ENCODE measurements at regions not wholly inside any gene's neighbourhood (a gene's known extent, or its start where the extent isn't known, plus 50 kb on each side); places are given as distances from the start of the nearest gene placed in this dataset.

DNA sequence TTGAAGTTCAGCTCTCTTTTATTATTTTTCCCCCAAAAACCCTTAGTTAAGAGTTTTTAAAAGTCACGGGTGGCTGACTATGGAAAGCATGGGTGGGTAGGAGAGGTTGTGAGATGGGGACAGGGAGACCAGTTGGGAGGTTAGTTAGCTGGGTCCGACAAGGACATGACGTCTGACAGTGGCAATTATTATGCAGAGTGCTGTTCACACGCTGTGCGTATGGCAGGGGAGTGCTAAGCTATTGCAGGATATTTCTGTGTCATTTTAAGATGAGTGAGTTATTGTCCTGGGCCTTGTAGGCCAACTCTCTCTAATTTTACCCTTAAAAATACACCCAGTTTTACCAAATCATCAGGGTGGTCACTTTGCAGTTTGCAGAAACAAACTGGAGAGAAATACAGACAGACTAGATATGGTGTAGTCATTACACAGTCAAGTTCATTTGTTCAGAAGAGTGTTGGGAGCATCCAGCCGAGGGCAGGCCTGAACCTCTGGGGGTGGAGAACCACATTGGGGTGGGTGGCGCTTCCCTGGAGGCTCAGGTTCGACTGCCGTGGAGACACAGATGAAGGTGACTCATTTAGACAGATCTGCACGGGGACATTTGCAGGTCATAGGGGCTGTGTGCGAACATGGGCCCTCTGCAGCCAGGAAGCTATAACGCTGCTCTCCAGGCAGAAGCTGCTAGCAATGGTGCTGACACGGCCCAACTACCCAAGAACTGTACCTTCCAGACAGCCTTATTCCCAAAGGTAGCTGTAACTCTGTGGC, 307.6 kb downstream of the QKI start:
- DNase-seq (ENCODE audit: low read depth in 2 of 2), result no peak

DNA sequence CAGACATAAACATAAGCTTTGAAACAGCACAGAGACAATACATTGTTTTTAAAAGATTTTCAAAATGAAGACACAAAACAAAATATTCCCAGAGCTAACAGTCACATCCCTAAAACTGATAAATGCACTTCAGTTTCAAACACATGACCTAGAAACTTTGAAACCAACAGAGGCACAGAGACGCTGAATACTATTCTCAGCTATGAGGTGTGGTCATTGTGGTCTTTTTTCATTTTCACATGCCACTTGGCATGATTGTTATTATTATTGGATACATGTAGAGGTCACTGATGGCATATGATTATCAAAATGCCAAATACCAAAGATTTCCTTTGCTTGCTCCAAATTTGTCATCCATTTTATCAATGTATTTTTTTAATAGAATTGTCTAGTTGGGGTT, 306.9 kb downstream of the QKI start:
- DNase-seq (ENCODE audit: low read depth in 2 of 2), result no peak

DNA sequence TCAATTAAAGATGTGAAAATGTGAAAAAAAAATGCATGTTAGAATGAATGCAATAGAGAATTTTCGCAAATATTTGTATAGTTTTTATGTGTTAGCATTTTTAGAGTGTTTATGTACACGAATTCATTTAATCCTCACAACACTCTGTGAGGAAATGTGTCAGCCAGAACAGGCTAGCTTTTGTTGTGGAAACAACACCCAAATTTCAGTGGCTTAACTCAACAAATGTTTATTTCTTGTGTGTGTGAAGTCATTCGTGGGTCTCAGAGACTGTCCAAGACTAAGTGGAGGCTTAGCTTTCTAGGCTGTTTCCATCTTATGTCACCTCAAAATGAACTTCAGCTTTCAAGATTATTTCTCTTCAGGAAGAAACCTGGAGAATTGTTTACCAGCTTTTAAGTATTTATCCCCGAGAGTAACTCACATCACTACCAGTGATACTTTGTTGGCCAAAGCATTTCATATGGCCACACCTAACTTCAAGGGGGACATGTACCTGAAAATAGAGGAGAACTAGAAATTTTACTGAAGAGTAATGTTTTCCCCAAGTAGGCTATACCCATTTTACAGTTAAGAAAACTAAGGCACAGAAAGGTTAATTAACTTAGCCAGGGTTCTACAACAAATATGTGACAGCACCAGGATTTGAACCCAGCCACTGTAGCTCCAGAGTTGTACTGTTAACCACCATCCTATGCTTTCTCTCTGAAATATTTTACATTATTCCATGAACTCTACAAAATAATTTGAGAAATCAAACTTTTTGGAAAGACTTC, 306.1 kb downstream of the QKI start:
- no peak for DNase-seq (ENCODE audit: low read depth in 2 of 2)

DNA sequence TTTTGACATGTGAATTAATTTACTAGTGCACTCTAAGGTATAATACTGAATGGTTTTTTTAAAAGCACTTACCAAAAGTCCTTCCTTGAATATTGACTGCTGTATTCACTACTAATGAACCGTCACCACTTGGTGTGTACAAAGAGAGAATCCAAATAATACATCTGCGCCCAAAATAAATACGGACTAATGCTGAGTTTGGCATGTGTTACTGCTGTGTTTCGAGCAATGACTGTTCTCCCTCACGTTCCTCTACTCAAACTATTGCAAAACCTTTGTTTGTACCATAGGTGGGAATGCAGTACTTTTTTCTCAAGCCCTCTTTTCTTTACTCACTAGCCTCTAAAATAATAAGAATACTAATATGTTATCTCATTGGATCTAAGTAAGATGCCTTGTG, 305.5 kb downstream of the QKI start:
- no peak for DNase-seq (ENCODE audit: low read depth in 2 of 2)

DNA sequence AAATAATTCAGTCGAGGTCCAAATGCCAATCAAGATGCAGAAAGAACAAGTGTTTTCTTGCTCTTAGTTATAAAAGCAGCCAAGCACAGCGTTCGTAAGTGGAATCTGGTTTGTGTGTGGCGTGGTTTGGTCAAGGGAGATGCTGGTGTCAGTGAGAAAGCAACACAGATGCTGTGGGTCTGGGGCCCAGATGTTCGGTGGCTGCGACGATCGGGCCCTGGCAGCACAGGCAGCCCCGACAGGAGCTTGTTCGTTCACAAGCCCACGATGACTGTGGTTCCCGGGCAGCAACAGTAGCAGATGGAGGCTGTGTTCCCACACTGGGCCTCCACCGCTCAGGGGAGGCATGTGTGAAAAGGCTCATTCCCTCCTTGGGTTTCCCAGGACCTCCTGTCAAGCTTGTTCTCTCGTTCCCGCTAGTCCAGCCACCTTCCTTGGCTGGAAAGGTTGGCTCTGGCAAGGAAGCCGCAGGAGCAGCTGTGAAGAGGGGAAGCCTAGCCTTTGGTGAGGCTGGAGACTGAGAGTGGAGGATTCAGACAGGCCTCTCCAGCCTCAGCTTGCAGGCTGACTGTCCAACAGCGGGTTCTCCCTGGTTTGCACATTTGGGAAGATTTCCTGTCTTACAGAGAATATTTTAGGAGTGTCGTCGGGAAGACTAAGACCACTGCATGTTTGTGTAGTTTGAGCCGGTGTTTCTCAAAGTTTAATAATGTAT, 304.7 kb downstream of the QKI start:
- DNase-seq (ENCODE audit: low read depth in 2 of 2), result no peak

DNA sequence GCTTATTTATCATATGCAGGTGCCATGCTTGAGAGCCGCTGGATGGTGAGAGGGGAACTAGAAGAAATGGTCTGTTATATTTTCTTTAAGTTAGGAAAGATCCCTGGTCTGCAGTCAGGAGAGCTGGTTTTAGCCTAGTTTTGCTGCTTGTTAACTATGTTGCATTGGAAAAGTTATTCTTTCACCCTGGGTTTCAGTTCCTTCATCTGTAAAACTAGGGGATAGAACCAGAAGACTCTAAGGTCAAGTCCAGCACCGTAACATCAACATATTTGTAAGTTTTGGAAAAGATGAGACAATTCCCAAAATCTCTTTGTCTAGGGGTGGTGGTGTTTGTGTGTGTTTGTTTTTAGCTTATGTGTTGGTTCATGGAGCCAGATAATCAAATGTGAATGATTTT, 304.0 kb downstream of the QKI start:
- no peak for DNase-seq (ENCODE audit: low read depth in 2 of 2)

DNA sequence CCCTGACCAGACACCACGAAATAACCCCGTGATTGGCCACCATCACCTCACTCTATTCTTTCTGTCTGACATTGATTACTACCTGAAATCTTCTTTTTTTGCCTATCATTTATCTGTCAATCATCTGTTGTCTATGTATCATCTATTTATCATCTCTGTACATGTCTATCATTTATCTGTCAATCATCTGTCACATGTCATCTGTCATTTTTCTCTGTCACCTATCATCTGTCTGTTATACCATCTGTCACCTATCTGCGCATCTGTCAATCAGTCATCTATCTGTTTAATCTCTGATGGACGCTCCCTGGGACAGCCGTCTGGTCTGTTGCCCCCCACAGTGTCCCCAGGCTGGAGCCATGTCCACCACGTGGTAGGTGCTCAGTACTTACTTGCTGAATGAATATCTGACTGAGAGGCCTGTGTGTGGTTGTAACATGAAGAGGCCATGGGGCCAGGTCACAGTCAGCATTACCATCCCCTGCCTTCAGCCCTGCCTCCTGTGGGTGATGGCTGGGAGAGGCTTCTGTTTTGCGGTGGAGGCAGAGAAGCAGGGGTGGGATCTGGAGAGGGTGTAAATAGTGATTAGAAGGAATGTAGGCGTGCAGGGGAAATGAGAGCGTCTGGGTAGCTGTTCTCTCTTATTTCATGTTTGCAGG, 302.7 kb downstream of the QKI start:
- no peak for DNase-seq (ENCODE audit: low read depth in 2 of 2)

DNA sequence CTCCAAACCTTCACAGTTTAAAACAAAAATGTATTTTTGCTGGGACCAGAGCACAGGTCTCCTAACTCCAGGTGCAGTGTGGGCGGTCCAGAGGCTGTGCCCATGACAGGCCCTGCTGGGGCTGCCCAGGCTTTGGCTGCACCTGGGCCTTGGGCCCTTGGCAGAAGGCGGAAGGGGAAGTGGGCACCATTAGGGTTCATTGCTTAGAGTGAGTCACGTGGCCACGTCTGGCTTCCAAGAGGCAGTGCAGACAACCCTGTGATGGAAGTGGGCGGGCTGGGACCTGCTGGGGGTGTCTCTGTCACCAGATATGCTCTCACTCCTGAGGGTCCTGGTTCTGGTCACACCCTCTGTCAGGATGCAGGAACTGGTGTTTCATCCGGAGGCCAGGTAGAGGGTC, 302.2 kb downstream of the QKI start:
- no peak for DNase-seq (ENCODE audit: low read depth in 2 of 2)

DNA sequence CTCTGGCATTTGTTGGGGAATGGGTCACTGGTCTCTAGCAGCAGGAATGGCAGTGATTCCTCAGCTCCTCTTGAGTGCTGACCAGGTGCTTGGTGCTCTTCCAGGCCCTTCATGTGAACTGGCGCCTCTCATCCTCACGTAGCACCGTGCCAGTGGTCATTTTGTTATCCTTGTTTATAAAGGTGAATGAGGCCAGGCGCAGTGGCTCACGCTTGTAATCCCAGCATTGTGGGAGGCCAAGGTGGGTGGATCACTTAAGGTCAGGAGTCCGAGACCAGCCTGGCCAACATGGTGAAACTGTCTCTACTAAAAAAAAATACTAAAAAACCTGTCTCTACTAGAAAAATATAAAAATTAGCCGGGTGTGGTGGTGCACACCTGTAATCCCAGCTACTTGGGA, 301.3 kb downstream of the QKI start:
- no peak for DNase-seq (ENCODE audit: low read depth in 2 of 2)

DNA sequence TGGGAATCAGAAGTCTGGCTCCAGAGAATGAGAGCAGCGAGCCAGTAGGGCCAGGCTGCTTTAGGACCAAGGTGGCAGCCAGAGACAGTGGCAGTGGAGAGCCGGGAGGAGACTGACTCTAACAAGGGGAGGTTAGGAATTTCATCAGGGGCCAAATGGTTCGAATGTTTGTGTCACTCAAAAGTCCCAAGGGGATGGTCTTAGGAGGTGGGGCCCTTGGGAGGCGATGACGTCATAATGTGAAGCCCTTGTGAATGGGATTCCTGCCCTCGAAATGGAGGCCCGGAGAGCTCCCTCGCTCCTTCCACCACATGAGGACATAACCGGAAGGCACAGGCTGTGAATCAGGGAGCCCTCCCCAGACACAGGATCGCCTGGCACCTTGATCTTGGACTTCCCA, 299.7 kb downstream of the QKI start:
- no peak for DNase-seq (ENCODE audit: low read depth in 2 of 2)

DNA sequence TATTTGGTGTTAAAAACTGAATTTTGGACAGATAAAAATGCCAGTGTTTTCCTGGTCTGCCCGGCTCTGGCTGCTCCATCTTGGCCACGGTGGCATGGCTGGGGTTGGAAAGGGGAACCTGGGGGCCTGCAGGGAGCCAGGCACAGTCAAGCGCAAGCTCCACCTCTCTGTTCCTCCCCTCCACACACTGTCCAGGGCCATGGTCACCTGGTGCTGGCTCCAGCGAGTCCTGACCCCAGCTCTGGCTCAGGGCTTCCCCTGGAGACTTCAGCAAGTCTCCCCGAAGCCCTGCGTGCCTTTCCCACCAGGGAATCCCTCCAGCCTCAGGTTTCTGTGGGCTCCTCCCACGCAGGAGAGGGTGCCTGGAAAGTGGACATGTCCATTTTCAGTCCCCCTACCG, 298.5 kb downstream of the QKI start:
- no peak for DNase-seq (ENCODE audit: low read depth in 2 of 2)

DNA sequence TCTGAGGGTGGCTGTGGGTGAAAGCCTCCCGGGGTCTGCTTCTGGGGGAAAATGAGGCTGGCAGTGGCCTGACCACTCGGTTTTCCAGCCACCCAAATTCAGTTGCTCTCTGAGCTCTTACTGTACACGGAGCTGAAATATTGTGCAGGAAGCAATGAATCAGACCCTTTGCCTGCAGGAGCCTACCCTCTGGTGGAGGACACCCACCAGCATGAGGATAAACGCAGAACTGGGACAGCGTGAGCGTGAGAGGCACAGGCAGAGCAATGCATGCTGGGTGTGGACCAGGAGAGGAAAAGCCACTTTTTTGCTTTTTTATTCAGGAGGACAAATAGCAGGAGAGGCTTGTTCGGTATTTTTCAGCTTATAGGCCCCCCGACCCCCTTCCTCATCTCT, 298.0 kb downstream of the QKI start:
- no peak for DNase-seq (ENCODE audit: low read depth in 2 of 2)

DNA sequence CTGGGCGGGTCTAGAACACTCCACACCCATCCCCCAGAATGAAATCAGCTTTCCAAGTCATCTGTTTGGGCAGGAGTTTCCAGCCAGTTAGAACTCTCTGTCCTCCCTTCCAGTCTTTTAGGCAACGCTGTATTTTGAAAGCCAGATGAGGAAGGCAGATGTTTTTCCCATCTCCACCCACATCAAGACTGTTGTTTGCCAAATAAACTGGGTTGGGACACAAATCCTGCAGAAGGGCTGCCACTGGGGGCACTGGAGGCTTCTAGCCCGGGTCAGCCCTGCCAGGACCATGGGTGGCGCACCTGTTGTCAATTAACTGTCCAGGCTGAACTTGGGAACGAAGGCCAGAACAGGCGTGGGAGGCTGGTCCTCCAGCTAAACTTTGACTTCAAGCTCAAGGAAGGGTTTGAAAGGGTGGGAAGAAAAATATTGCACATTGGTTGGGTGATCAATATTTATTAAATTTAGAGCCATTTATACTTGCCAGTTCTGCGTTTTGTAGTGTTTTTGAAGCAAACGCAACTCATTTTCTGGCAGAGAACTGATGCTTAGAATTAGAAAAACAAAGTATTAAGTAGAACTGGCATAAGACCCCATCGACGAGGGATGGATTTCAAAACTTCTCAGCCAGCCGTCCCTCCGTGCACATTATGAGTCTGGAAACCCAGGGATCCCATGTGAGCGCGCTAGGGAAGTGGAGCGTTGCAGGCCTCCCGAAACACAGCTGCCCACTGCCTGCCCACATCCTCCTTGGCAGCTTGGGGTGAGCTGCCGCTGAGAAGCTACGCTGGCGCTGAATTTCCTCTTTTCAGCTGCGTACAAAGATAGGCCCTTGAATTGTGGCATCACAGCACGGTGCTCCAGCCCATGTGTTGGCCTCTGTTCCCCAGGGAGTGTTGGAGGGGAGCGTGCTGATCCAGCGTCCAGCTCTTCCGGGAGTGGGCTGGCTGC, 297.4 kb downstream of the QKI start:
- no peak for DNase-seq (ENCODE audit: low read depth in 2 of 2)

DNA sequence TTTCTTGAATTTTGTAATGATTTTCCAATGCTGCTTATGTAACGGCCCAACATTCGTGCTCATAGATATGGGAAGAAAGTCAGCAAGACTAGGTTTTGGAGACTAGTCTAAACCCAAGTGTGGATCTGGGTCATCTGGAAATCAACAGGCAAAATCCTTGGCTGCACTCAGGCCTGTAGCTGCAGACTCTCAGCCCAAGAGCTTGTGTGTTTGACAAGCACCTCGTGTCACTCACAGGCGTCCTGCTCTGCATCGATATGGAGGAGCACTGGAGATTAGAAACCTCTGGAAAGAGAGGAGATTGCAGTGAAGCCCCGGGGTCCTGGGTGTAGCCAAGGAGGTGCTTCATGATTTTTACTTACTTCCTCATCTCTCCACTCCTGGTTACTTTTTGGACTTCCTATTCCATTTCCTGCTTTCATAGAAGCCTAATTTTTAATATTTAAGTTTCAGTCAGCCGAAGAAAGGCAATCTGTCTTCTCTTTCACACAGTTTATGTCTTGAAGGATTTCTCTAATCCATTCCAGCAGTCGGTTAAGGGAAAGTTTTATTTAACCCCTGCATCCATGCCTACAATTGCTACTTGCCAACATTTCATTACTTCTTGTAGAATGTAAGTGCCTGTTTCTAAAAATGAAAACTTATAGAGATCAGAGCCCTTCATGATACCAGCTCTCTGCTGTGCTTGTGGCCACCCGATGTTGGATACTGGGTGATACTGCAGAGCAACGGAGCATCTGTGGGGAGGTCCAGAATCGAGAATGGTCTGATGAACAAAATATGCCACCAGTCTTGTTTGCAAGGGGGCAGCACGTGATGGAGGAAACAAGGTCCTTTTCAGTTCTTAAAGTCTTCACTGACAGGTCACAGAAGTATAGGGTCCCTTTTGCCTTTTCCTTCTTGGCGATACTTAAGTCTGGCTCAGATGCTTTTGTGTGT, 296.3 kb downstream of the QKI start:
- DNase-seq (ENCODE audit: low read depth in 2 of 2), result no peak

DNA sequence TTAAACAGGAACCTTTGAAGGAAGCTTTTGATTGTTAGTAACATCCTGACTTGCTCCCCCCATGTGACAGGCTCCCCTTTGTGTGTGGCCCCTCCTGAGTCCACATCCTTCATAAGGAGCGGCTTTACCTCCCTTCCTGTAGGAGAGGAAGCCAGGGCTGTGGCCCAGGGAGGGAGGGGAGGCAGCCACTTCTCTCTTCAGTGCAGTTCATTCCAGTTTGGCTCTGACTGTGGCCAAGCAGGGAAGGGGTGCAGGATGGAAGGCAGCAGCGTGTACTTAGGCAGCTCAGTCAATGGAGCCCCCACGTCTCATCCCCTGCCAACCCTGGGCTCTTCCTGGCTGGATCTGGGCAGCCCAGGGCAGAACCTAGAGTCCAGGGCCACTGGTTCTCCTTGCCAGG, 295.2 kb downstream of the QKI start:
- DNase-seq (ENCODE audit: low read depth in 2 of 2), result no peak

DNA sequence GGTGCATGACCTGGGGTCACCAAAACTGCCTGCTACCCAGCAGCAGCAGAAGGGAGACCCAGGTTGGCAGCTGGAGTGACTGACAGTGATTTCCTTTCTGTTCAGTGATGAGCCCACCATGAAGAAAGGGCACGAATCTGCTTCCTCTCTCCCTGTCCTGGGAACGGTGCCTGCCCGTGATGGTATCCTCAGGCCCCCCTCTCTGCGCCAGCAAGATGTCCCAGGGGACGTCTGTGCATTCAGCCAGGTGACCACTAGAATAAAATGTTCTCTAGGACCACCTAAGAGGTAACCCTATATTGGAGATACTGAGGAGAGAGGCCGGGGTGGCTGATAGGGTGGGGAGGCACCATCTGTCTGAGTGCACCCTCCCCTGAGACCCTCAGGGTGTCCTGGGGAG, 294.7 kb downstream of the QKI start:
- DNase-seq (ENCODE audit: low read depth in 2 of 2), result no peak

DNA sequence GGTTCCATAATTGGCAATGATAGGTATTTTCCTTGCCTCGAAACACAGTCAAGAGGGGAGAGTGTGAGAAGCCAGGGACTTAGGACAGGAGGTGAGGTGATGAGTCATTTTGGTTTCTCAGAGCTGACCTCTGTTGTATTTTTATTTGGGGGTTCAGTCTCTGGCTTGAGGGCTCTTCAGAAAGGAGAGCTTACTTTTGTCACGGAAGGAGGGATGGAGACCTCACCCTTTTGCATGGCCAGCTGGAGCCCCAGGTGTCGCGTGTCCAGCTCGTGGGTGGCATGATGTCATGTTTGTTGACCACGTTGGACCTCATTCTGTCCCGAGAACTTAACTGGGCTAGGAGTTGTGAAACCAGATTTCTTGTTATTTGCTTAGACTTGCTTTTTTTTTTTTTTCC, 293.9 kb downstream of the QKI start:
- no peak for DNase-seq (ENCODE audit: low read depth in 2 of 2)

DNA sequence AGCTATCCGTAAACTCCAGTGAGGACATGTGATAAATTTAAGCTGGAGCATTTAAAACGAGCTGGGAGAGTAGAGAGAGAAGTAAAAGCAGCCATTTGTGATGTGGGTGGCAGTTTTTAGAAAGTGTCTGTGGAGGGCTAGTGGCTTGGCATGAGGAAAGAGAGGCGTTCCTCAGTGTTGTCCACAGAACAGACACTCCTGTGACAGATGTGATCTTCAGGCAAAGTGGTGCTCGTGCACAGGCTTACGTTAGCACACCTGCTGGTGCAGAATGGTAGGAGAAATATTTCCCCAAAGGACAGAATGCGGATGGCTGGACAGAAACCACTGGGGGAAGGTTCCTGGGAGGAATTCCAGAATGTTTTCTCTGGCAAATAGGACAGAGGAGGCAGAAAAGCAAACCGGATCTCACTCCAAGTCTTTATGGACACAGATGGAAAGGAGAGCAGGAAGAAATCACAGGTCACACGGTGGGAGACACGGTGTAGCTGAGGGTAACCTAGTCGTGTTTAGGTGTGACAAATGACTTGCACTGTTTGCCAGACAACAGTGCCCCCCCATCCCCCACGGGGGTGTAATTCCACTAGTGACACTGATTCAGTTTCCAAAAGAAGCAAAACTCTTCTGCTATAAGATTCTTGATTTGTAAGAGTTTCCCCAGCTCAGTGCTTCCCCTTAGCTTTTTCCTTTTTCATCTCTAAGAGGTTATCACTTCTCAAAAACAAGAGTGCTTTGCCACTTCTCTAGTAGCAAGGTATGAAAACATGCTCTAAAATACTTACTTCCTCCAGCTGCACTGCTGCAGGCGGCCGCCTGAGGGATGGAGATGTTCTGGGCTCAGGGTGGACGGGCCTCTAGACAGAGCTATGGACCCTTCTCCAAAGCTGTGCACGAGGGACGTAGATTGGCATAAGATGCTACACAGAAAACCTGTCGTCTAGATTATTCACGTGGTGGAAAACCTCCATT, 293.2 kb downstream of the QKI start:
- DNase-seq (ENCODE audit: low read depth in 2 of 2), result no peak

All from stimulated activated CD8-positive, alpha-beta memory T cell treated with anti-CD3 and anti-CD28 coated beads, Interleukin-2, amount 100 ng/mL, for 1 hour (primary cell).